HG02571 (cell line): ENCODE measurements at regions not wholly inside any gene's neighbourhood (a gene's known extent, or its start where the extent isn't known, plus 50 kb on each side); places are given as distances from the start of the nearest gene placed in this dataset.

Source experiments
- ATAC-seq: cut with Tn5 transposase; IDR thresholded peaks from one replicate; pipeline ENCODE4 v1.9.1; 2021; ENCODE audit warnings: mild to moderate bottlenecking, moderate library complexity; ENCODE audit not compliant: unreplicated experiment

DNA sequence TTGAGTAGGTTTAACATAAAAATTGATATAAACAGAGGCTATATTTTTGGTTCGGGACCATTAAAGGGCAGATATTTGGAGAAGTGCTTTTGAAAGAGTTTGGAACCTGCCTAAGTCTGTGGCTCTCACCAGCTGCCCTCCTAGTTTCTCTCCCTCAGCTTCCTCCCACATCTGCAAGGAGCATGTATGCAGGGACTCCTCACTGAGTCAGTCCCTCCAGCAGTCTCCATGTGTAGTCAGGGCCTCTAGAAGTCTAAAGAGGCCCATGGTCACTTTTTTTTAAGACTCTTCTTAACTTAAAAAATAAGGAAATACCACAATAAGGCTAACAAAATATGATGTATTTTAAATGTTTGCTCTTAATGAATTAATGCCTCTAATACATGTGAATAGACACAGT is 220.0 kb upstream of the TANK start:
- ATAC-seq, result no peak

DNA sequence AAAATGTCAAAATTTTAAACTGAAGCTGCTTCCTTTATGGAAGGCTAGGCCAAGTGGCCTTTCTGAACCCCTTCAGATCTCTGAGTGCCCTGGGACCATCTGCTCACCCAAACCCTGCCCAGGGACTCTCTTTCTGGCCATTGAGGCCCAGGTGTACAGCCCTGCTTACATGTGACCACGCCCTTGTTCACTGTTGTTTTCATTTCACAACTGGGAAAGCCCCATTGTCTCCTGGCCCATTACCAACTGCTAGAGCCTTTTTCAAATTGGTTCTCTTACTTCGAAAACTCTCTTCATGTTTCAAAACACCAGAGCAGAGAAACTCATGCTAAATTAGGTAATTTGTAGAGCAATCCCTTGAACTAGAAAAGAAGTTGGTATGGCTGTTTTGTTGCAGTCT is 219.5 kb upstream of the TANK start:
- ATAC-seq, result peak; percentile 91

DNA sequence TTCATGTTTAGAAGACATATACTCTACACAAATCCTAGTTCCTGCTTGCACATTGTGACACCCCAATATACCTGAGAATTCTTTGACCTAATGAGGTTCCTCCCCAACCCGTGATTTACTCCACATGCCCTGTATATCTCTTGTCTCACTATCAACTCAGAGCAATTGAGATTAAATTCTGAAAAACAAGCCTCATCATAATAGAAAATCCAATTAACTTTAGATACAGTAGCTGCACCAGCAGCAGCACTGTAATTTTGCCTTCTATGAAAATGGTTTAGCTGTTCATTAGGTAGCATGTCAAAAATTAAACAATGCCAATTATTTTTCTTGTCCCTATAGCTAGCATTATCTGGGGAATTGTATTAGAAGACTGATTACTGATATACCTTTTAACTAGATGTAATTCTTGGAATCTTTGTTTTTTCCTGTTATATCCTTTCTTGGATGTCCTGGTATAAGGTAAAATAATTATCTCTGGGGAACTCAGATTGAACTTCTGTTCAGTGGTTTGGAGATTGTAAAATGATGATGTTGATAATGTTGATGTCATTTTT is 218.9 kb upstream of the TANK start:
- ATAC-seq, result peak; percentile 16

DNA sequence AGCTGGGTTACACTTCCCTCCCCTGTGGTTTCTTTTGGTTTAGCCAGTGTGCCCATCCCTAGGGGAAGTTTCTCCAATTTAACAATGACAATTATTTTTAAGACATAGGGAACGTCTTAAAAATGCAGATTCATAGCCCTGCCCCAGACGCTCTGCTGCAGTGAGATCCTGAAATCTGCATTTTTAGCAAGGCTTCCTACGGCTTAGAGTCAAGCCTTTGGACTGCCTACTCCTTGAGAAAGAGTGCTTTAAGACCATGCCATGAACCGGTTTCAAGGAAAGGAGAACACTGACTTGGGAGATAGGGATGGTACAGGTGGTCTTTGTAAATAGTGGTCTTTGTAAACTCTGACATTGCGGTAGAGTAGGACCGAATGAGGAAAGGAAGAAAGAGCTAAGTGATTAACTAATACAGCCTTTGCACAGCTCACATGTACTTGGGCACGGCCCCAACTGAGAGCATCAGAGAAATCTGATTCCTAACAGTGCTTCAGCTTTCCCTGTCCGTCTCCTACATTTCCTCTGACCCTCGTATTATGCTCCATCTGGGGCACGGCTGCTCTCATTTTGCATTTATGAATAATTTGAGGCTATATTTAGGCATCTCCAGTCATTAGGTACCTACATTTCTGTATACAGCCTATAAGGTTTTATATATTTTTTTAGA is 217.6 kb upstream of the TANK start:
- ATAC-seq, result no peak

DNA sequence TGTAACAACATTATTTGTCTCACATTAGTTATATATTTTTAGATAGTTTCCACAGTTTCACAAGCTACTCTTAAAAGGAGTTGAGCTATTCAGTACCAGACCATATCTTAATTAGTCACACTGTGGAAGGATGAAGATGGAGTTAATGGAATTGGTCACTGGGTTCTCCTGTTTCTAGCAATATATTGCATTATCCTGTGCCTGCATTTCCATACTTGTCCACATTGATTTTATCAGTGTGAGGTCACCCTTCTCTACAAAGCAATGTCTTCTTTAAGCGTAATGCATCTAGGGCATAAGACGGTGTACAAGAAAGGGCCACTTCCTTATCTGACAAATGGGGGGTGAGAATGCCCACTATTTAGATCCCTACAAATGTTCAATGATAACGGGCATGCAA is 216.8 kb upstream of the TANK start:
- no peak for ATAC-seq

DNA sequence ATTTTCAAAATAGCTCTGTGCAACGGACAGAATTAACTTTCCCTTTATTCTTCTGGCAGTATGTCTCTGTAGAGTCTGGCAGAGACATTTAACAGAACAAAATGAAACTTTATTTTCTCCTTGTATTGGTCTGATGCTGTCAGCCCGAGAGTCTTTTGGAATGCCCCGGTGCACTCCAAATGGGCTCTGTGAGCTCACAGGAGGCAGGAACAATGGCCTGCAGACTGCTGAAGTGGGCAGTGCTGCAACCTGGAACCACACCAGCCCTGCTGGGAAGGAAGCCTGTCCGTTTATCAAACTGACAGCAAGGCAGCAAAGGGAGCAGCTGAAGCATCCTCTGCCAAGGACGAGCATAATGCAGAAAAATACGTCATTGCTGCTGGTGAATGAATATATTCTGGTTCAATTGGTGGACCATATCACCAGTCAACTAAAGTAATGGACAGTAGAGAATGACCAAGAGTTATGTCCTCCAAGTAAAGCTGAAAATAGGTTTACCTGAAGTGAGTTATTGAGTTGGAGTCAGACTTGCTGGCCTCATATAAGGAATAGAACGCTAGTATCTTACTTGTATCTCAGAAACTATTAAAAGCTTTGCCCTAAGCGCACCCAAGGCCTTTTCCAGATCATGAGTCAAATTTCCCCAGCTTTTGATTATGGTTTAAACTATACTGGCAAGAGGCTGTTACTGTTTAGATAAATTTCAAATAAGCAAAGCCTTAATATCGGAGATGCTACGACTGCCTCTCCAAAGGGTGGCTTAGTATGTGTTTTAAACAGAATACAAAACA is 207.6 kb upstream of the TANK start:
- ATAC-seq, result no peak

DNA sequence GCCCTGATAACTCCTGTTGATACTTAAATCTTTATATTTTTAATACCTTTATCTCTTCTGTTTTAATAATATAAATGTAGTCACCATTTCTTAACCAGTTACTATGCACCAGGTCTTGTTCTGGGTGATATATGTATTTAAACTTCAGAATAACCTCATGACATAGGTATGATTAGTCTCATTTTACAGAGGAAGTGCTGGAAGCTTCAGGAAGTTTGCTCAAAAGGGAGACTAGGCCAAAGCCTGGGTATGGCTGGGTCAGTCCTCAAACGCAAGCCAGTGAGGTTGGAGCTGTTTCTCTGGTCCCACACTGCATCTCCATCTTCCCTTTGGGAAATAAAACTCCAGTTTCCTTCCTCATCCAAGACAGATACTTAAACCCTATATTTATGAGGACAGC is 204.7 kb upstream of the TANK start:
- ATAC-seq, result no peak

DNA sequence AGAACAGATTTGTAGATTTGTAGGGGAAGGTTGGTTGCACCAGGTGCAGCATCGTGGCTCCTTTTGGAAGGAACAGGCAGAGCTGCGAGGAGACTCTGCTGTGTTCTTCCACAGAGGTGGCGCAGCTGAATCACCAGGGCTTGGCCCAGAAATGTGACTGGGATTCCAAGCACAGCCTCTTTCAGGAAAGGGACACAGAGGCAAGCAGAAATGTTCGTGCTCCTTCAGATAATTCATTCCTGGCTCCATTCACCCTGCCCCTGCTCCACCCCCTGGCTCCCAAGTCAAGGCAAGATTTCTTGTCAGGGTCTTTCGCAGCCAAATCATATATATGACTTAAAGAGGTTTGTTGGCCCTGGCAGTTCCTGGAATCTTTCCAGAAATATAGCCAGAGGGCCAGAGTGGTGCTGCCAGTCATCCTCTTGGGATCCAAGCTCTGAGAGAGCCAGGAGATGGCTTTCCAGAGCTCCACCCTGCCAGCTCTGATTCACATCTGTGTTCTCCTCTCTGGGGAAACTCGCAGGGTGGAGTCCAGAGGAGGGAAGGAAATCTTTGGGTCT is 203.9 kb upstream of the TANK start:
- ATAC-seq, result no peak

DNA sequence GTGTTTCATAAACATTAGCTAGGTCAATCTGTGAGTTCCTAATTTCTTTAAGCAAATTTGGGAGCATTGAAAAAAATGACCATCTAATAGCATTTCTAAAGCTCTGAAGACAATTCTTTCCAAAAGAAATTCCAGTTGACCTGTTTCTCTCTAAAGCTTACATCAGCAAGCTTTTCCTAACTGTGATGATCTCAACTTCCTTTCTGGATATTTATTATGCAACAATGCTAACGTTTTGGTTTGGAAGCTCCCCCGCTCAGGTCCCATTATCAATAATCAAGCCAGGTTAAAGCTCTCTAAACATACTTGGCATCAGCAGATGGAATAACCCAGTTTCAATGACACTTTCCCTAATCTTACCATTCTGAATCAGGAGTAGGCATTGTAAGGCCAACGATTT is 196.3 kb upstream of the TANK start:
- no peak for ATAC-seq

DNA sequence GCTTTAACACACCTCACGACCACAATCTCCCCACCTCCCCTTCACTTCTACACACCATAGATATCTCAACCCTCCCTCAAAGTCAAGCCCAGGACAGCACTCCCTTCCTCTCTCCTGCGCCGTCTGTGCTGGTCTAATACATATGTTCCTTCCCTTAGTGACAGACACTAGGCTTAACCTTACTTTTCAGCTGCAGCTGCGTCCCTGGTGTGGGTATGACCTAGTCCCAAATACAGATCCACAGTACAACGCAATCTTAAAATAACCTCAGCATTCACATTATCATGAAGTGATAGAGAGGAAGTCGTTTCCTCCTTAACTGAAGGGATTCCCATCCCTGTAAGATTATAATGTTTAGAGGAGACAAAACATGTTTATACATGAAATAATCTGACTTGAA is 192.7 kb upstream of the TANK start:
- no peak for ATAC-seq

DNA sequence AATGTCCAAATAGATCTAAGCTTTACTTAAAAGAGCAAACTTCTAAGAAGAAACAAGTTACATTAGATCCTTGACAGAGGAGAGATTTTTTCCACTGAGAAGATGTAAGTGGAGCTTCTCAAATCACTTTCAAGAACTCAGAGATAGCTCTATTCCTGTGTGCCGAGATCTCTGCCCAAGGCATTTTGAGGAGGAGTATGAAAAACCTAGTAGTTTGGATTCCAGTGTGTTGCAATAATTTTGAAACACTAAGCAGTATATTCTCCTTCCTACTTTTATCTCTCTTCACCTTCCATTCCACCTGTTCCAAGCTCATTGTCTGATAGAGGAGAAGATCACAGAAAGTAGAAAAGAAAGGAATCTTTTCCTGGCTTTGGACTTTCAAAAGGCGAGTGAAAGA is 192.0 kb upstream of the TANK start:
- no peak for ATAC-seq

DNA sequence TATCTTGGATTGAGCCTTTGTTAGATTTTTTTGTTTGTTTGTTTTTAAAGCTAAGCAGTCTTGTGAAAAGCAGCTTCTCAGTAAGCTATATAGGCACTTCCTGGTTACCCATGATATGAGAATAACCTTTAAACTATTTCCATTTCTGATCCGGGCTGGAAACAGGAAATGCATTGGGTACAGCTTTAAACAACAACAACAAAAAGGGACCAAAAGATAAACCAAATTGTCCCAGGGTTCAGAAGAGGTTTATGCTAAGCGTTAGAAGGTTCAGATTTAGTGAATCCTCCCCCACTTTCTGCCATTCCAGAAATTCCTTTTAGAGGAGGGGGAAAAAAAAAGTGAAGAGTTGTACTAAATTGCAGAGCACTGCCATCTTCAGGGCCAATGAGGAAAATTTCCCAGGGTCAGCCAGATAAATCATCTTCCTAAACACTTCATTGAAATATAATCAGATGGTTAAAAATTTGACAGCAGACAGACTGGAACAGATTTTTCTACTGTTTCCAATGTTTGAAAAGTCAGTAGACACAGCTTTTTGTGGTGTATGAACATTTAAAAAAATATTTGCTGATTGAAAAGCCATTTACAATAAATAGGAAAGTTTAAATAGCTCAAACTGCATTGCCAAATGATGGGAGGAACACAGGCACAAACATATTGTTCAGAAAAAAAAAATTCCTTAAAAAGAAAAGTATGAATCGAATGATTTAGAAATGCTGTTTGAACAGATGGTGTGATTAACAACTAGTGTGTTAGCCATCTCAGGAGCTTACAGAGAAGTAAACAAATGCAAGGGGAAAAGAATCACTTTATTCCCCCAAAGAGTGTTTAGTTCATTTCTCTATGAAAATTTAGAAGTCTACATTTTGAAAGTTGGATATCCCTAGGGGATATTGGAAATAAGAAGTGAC is 189.9 kb upstream of the TANK start:
- ATAC-seq, result no peak

DNA sequence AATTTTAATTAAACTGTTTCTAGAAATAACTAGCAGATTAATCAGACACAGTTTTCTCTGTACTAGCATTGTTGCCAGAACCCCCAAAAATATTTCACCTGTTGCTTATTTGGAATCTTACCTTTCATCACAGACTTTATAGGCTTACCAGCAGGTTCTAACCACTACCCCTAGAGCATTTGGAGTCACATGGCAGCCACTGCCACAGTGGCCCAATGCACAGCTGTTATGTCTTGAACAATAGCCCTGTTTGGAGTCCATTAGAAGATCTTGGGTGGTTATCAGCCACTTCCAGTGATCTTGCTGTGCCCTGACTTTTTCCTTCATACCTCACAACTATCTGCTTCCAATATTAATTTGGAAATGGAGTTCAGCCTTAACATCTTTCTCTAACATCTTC is 186.2 kb upstream of the TANK start:
- ATAC-seq, result no peak

DNA sequence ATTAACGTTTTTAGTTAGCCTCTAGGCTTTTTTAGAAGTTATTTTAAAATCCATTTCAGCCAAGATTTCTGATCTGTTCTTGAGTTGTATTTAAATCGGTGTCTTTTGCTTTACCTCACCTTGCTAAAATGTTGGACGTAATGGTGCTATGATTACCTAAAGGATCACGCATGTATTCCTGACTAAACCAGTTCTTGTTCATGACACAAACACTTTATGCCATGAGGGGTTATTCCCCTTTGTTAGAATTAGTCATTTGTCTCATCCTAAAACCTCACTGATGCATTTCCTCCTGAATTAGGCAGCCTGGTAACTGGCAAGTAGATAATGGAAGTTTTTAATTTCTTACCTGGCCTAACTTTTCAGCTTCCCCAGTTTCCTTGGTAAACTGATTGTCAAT is 185.4 kb upstream of the TANK start:
- ATAC-seq, result no peak

DNA sequence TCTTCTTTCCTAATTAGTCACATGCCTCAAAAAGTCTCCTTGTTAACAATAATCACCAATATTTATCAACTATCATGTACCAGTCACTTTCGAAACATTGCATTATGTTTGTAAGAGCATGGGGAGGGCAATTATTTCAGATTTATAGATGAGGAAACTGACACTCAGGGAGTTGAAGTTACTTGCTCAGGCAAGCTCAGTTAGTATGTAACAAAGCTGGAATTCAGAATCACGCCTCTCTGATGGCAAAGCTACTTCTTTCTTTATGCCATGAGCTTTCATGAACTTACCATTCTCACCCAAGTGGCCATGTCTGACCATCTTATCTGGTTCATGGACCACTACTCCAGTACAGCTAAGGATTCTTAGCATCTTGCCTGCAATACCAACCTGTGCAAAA is 183.4 kb upstream of the TANK start:
- no peak for ATAC-seq

DNA sequence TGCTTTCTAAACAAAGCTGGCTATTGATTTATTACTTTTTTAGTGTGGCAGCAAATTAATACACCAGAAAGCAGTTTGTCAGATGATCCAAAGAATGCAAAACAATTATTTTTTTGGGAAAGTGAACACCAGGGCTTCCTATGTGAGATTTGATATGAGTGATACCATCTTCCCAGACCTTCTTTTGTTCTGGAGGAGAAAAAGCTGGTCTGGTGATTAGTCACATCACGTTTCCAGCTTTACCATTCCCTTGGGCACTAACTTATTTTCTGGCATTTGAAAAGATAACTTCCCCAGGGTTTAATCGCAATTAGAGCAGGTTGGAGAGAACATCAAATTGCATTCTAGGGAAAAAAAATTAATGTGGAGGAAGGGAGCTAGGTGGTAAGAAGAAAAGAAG is 182.9 kb upstream of the TANK start:
- ATAC-seq, result no peak

DNA sequence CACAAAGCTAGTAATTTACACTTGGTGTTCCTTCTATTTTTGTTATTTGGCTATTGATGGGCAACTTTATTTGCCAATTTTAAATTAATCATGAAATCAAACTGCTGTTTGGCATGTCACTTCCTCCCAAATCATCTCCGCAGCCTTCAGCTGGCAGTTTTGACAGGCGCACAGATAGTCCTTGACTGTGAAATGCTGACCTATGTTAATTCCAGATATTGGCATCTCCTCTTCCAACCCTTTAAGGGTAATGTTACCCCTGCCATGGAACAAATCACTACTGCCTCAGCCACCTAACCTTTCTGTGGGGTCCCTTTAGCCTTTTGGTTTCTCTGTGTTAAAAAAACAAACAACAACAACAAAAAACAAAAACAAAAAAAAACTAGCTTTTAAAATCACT is 182.4 kb upstream of the TANK start:
- no peak for ATAC-seq

DNA sequence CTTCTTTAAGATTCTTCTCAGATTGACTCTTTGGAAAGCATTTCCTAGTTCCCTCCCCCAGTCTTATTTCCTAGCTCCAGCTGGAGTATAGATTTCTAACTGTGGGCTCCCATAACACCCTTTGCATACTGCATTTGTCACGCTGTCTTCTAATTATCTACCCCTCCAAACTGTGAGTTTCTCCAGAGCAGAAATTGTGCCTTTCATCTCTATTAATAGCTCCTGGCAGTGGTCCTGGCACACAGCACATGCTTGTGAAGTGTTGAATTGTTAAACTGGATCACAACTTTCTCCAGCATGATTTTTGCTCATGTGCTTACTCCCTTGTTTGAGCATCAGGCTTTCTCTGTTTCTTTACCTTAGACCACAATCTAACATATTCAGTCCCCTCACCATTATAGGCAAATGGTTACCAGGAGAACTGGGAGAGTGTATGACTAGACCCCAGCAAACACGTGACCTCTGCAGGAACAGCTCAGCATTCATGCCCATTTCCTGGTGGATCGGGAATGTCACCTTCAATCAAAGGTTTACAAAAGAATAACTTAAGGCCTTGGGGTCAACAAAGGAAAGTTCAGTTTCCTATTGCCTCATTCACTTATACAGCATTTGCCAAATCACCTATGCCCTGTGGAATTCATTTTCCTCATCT is 175.7 kb upstream of the TANK start:
- no peak for ATAC-seq

DNA sequence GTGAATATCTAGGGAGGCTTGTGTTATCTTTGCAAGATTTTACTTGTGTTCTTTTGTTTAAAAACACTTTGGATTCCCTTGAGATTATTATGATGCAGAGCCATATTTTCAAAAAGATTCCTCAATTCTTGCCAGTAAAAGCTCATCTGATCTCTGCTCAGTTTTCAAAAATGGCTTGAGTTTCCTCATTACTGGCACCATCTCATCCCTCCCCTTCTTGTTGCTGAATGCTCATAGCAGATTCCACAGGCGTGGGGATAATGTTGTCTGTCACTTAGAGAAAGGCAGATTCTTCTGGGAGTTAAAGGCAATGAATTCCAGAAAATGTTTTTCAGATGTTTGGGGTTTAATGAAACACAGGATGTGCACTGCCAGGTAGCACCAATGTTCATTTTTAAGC is 170.4 kb upstream of the TANK start:
- no peak for ATAC-seq

DNA sequence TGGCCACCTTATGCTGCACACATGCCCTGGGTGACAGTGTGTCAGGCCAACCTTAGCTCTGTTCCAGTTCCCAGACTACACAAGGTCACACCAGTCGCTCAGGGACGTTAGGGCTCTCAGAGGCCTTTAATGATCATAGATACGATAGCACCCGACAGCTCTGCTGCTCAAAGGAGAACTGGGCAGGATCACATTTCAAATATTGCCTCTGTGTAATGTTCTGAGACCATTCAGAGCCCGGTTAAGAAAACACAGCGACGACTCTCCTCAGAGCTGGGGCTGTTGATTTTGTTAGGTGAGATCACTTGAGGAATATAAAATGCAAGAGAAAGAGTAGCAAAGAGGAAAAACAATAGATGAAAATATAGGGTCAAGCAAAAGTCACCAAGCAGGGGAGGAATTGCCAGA is 166.6 kb upstream of the TANK start:
- no peak for ATAC-seq
